Gastroesophageal sphincter (tissue), 3 donors: ENCODE measurements at regions not wholly inside any gene's neighbourhood (a gene's known extent, or its start where the extent isn't known, plus 50 kb on each side); places are given as distances from the start of the nearest gene placed in this dataset.

Experiments used
- EP300 ChIP-seq: sonication (generic); formaldehyde crosslinking; IDR thresholded peaks from one replicate; pipeline ENCODE4 v1.6.1; 2017; ENCODE audit warnings: antibody characterized with exemption, mild to moderate bottlenecking
- POLR2A ChIP-seq, 2 donors: fragments of 450-650 bp; IDR thresholded peaks; one replicate each; pipeline ENCODE4 v1.6.1; 2017; ENCODE audit warnings: antibody characterized with exemption in 2 of 2, mild to moderate bottlenecking in 2 of 2, moderate library complexity in 1 of 2
- TF ChIP-seq, protein P1 (sequence below), 4 experiments: fragments of 200-600 bp in 2 of 4; fragments of 450-650 bp in 2 of 4; sonication (generic) in 1 of 4; IDR thresholded peaks; one replicate each; pipeline ENCODE4 v1.5.1; 2017 to 2019; ENCODE audit warnings: antibody characterized with exemption in 4 of 4, mild to moderate bottlenecking in 2 of 4, moderate library complexity in 2 of 4

DNA sequence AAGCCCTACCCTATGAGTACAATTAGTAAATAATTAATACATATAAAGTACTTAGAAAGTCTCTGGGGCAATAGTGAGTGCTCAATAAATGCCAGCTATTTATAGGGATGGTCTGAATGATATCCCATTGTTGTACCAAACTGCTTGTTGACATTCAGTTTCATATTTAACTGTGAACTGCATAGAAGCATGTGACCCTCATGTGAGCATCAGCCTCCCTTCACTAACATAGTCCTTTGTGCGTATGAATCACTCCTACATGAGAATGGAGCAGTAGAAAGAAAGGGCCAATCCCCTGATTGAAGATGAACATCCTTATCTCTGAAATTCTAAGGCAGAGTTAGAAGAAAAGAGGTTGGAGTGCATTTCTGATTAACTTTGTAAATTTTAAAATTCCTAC, 68.7 kb upstream of the ATP10A start:
- TF ChIP-seq, protein P1, sequence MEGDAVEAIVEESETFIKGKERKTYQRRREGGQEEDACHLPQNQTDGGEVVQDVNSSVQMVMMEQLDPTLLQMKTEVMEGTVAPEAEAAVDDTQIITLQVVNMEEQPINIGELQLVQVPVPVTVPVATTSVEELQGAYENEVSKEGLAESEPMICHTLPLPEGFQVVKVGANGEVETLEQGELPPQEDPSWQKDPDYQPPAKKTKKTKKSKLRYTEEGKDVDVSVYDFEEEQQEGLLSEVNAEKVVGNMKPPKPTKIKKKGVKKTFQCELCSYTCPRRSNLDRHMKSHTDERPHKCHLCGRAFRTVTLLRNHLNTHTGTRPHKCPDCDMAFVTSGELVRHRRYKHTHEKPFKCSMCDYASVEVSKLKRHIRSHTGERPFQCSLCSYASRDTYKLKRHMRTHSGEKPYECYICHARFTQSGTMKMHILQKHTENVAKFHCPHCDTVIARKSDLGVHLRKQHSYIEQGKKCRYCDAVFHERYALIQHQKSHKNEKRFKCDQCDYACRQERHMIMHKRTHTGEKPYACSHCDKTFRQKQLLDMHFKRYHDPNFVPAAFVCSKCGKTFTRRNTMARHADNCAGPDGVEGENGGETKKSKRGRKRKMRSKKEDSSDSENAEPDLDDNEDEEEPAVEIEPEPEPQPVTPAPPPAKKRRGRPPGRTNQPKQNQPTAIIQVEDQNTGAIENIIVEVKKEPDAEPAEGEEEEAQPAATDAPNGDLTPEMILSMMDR (IDR thresholded peaks at IDR 0.05): no peak
- no peak for TF ChIP-seq EP300
- TF ChIP-seq POLR2A (IDR thresholded peaks at IDR 0.05): no peak
